ENCODE measurements at regions not wholly inside any gene's neighbourhood (a gene's known extent, or its start where the extent isn't known, plus 50 kb on each side); places are given as distances from the start of the nearest gene placed in this dataset.

- DNase-seq (ENCODE audit: low read depth): no peak
Observed at GRCh38 chr2:193751299-193751698, 1556.6 kb upstream of the TMEFF2 start.

- no peak for DNase-seq (ENCODE audit: low read depth)
Observed at GRCh38 chr2:193749485-193749884, 1554.8 kb upstream of the TMEFF2 start.

- no peak for DNase-seq (ENCODE audit: low read depth)
Observed at GRCh38 chr2:193743089-193743488, 1548.4 kb upstream of the TMEFF2 start.

GRCh38 chr2:193738892-193739291 lies 1544.2 kb upstream of the TMEFF2 start:
- no peak for DNase-seq (ENCODE audit: low read depth)

GRCh38 chr2:193712912-193713311 lies 1518.2 kb upstream of the TMEFF2 start:
- DNase-seq (ENCODE audit: low read depth): no peak

- no peak for DNase-seq (ENCODE audit: low read depth)
Observed at GRCh38 chr2:193703411-193703810, 1508.7 kb upstream of the TMEFF2 start.

GRCh38 chr2:193701484-193701883 lies 1506.8 kb upstream of the TMEFF2 start:
- DNase-seq (ENCODE audit: low read depth): no peak

GRCh38 chr2:193695367-193695766 lies 1500.6 kb upstream of the TMEFF2 start:
- peak; percentile 15 for DNase-seq (ENCODE audit: low read depth)

- DNase-seq (ENCODE audit: low read depth): no peak
Observed at GRCh38 chr2:193693758-193694157, 1499.0 kb upstream of the TMEFF2 start.

- DNase-seq (ENCODE audit: low read depth): no peak
Observed at GRCh38 chr2:193690572-193690971, 1495.8 kb upstream of the TMEFF2 start.

GRCh38 chr2:193687195-193687594 lies 1492.5 kb upstream of the TMEFF2 start:
- DNase-seq (ENCODE audit: low read depth): no peak

- no peak for DNase-seq (ENCODE audit: low read depth)
Observed at GRCh38 chr2:193679847-193680246, 1485.1 kb upstream of the TMEFF2 start.

GRCh38 chr2:193670478-193670877 lies 1475.7 kb upstream of the TMEFF2 start:
- no peak for DNase-seq (ENCODE audit: low read depth)

GRCh38 chr2:193668557-193669323 lies 1474.0 kb upstream of the TMEFF2 start:
- no peak for DNase-seq (ENCODE audit: low read depth)

GRCh38 chr2:193627927-193628272 lies 1433.2 kb upstream of the TMEFF2 start:
- DNase-seq (ENCODE audit: low read depth): no peak

- no peak for DNase-seq (ENCODE audit: low read depth)
Observed at GRCh38 chr2:193627187-193627926, 1432.6 kb upstream of the TMEFF2 start.

- no peak for DNase-seq (ENCODE audit: low read depth)
Observed at GRCh38 chr2:193608451-193608850, 1413.7 kb upstream of the TMEFF2 start.

GRCh38 chr2:193590831-193591230 lies 1396.1 kb upstream of the TMEFF2 start:
- no peak for DNase-seq (ENCODE audit: low read depth)

GRCh38 chr2:193584522-193584938 lies 1389.8 kb upstream of the TMEFF2 start:
- peak; percentile 42 for DNase-seq (ENCODE audit: low read depth)

GRCh38 chr2:193583638-193584400 lies 1389.1 kb upstream of the TMEFF2 start:
- DNase-seq (ENCODE audit: low read depth): peak; percentile 31

- DNase-seq (ENCODE audit: low read depth): no peak
Observed at GRCh38 chr2:193581807-193582206, 1387.1 kb upstream of the TMEFF2 start.

GRCh38 chr2:193580176-193580950 lies 1385.6 kb upstream of the TMEFF2 start:
- no peak for DNase-seq (ENCODE audit: low read depth)
